Astrocyte of the cerebellum (primary cell): ENCODE measurements at regions not wholly inside any gene's neighbourhood (a gene's known extent, or its start where the extent isn't known, plus 50 kb on each side); places are given as distances from the start of the nearest gene placed in this dataset.

Experiments
- DNase-seq: peaks from one replicate; pipeline ENCODE4 v3.0.0-alpha.2; 2011; ENCODE audit warnings: low read depth
- H3K4me3 ChIP-seq: 2 replicates; pipeline ENCODE4 v1.5.1; 2011; ENCODE audit warnings: mild to moderate bottlenecking, low read depth, low read length, moderate library complexity
- CTCF ChIP-seq: IDR thresholded peaks from 2 replicates; pipeline ENCODE4 v1.5.1; 2012; ENCODE audit warnings: low read length, low read depth, moderate library complexity, mild to moderate bottlenecking; ENCODE audit errors: missing control alignments
- in situ Hi-C: cut with HindIII; loops from 2 replicates; pipeline ENCODE4 v1.10.0; 2017; ENCODE audit warnings: low sequenced_read_pairs

GRCh38 chr3:3403700-3404099 lies 224.2 kb upstream of the CRBN start:
- DNase-seq = no peak

GRCh38 chr3:3392946-3393345 lies 213.5 kb upstream of the CRBN start:
- in situ Hi-C loops = no loop called here

More at GRCh38 chr3:3403700-3404099, 224.2 kb upstream of the CRBN start:
- H3K4me3 ChIP-seq = no peak overlapping the region
- TF ChIP-seq CTCF = no peak
- in situ Hi-C loops = no loop called here

GRCh38 chr3:3383461-3383860 lies 204.0 kb upstream of the CRBN start:
- TF ChIP-seq CTCF = no peak
- no peak for DNase-seq
- in situ Hi-C loops = no loop called here
- no peak overlapping the region for H3K4me3 ChIP-seq

More at GRCh38 chr3:3392946-3393345, 213.5 kb upstream of the CRBN start:
- DNase-seq = no peak
- no peak overlapping the region for H3K4me3 ChIP-seq
- no peak for TF ChIP-seq CTCF

- no peak for TF ChIP-seq CTCF
- DNase-seq = no peak
- in situ Hi-C loops = no loop called here
- H3K4me3 ChIP-seq = no peak overlapping the region
Observed at GRCh38 chr3:3372210-3372777, 192.8 kb upstream of the CRBN start.

GRCh38 chr3:3368306-3368705 lies 188.8 kb upstream of the CRBN start:
- no peak overlapping the region for H3K4me3 ChIP-seq
- in situ Hi-C loops = no loop called here
- TF ChIP-seq CTCF = no peak
- DNase-seq = no peak

- DNase-seq = no peak
- H3K4me3 ChIP-seq = no peak overlapping the region
- no peak for TF ChIP-seq CTCF
- in situ Hi-C loops = no loop called here
Observed at GRCh38 chr3:3366386-3366785, 186.9 kb upstream of the CRBN start.
